ENCODE measurements at regions not wholly inside any gene's neighbourhood (a gene's known extent, or its start where the extent isn't known, plus 50 kb on each side); places are given as distances from the start of the nearest gene placed in this dataset.

- ChIA-PET CTCF (no interaction called here), POLR2A (no interaction called here)
- DNase-seq (ENCODE audit: extremely low spot score): no peak
- TF ChIP-seq ZNF384 (IDR thresholded peaks at IDR 0.05) (no peak), FOXM1 (IDR thresholded peaks at IDR 0.05; ENCODE audit: borderline replicate concordance) (no peak), LEF1 (IDR thresholded peaks at IDR 0.05; ENCODE audit: borderline replicate concordance) (no peak), L3MBTL2 (conservative IDR thresholded peaks at IDR 0.05) (no peak), SUZ12 (IDR thresholded peaks at IDR 0.05) (no peak), FOXK2 (IDR thresholded peaks at IDR 0.05) (no peak), PKNOX1 (IDR thresholded peaks at IDR 0.05) (no peak), TARDBP (IDR thresholded peaks at IDR 0.05) (no peak), BHLHE40 (IDR thresholded peaks at IDR 0.05; ENCODE audit: borderline replicate concordance) (no peak), SP1 (IDR thresholded peaks at IDR 0.05) (no peak), HDGF (IDR thresholded peaks at IDR 0.05; ENCODE audit: borderline replicate concordance) (no peak), ELF4 (IDR thresholded peaks at IDR 0.05) (no peak), CTBP1 (IDR thresholded peaks at IDR 0.05; ENCODE audit: borderline replicate concordance) (no peak), ARNT (IDR thresholded peaks at IDR 0.05) (no peak), NFRKB (IDR thresholded peaks at IDR 0.05) (no peak), FOXA1 (IDR thresholded peaks at IDR 0.05) (no peak)
Observed at GRCh38 chr4:121246698-121247097, 82.6 kb upstream of the TNIP3 start.

- no peak for TF ChIP-seq SUZ12 (IDR thresholded peaks at IDR 0.05)
- TF ChIP-seq CTBP1 (IDR thresholded peaks at IDR 0.05; ENCODE audit: borderline replicate concordance): no peak
- ChIA-PET POLR2A (no interaction called here), CTCF (no interaction called here)
- no peak for DNase-seq (ENCODE audit: extremely low spot score)
Observed at GRCh38 chr4:121243485-121243884, 79.4 kb upstream of the TNIP3 start.

- DNase-seq (ENCODE audit: extremely low spot score): no peak
- CTCF ChIA-PET: no interaction called here
- TF ChIP-seq FOXM1 (IDR thresholded peaks at IDR 0.05; ENCODE audit: borderline replicate concordance) (no peak), NFRKB (IDR thresholded peaks at IDR 0.05) (no peak), PKNOX1 (IDR thresholded peaks at IDR 0.05) (no peak), SUZ12 (IDR thresholded peaks at IDR 0.05) (no peak), HDGF (IDR thresholded peaks at IDR 0.05; ENCODE audit: borderline replicate concordance) (no peak)
- POLR2A ChIA-PET: no interaction called here
Observed at GRCh38 chr4:121242188-121242750, 78.1 kb upstream of the TNIP3 start.

- TF ChIP-seq FOXK2 (IDR thresholded peaks at IDR 0.05): no peak
- no peak for TF ChIP-seq SP1 (IDR thresholded peaks at IDR 0.05)
- no peak for TF ChIP-seq TARDBP (IDR thresholded peaks at IDR 0.05)
- no peak for TF ChIP-seq HDGF (IDR thresholded peaks at IDR 0.05; ENCODE audit: borderline replicate concordance)
- no peak for TF ChIP-seq LEF1 (IDR thresholded peaks at IDR 0.05; ENCODE audit: borderline replicate concordance)
- TF ChIP-seq ELF4 (IDR thresholded peaks at IDR 0.05): no peak
- no peak for TF ChIP-seq L3MBTL2 (conservative IDR thresholded peaks at IDR 0.05)
- TF ChIP-seq FOXA1 (IDR thresholded peaks at IDR 0.05): no peak
- TF ChIP-seq PKNOX1 (IDR thresholded peaks at IDR 0.05): no peak
- TF ChIP-seq ZNF384 (IDR thresholded peaks at IDR 0.05): no peak
- no peak for TF ChIP-seq SUZ12 (IDR thresholded peaks at IDR 0.05)
- no peak for TF ChIP-seq ARNT (IDR thresholded peaks at IDR 0.05)
- no peak for TF ChIP-seq CTBP1 (IDR thresholded peaks at IDR 0.05; ENCODE audit: borderline replicate concordance)
- no peak for TF ChIP-seq FOXM1 (IDR thresholded peaks at IDR 0.05; ENCODE audit: borderline replicate concordance)
- no peak for TF ChIP-seq NFRKB (IDR thresholded peaks at IDR 0.05)
- no peak for TF ChIP-seq BHLHE40 (IDR thresholded peaks at IDR 0.05; ENCODE audit: borderline replicate concordance)
- no peak for DNase-seq (ENCODE audit: extremely low spot score)
- POLR2A ChIA-PET: no interaction called here
- CTCF ChIA-PET: no interaction called here
Observed at GRCh38 chr4:121239951-121240350, 75.8 kb upstream of the TNIP3 start.

- no peak for DNase-seq (ENCODE audit: extremely low spot score)
- CTCF ChIA-PET: no interaction called here
- TF ChIP-seq SUZ12 (IDR thresholded peaks at IDR 0.05) (no peak), TARDBP (IDR thresholded peaks at IDR 0.05) (no peak), ARNT (IDR thresholded peaks at IDR 0.05) (no peak), ZNF384 (IDR thresholded peaks at IDR 0.05) (no peak), CTBP1 (IDR thresholded peaks at IDR 0.05; ENCODE audit: borderline replicate concordance) (no peak), L3MBTL2 (conservative IDR thresholded peaks at IDR 0.05) (no peak), FOXK2 (IDR thresholded peaks at IDR 0.05) (no peak)
- POLR2A ChIA-PET: no interaction called here
Observed at GRCh38 chr4:121238461-121238860, 74.3 kb upstream of the TNIP3 start.

GRCh38 chr4:121237069-121237399 is 72.9 kb upstream of the TNIP3 start:
- TF ChIP-seq NFRKB (IDR thresholded peaks at IDR 0.05) (no peak), ELF4 (IDR thresholded peaks at IDR 0.05) (no peak)
- ChIA-PET CTCF (interaction anchor here (0.5 kb wide), 1 partner anchor 18 kb away, joined by 4 read pairs; no protein-coding TSS in a partner anchor), POLR2A (no interaction called here)
- no peak for DNase-seq (ENCODE audit: extremely low spot score)

- POLR2A ChIA-PET: no interaction called here
Observed at GRCh38 chr4:121236353-121237068, 72.4 kb upstream of the TNIP3 start.

More at GRCh38 chr4:121236353-121237068, 72.4 kb upstream of the TNIP3 start:
- TF ChIP-seq ZNF384 (IDR thresholded peaks at IDR 0.05): no peak
- no peak for TF ChIP-seq ELF4 (IDR thresholded peaks at IDR 0.05)
- no peak for TF ChIP-seq NFRKB (IDR thresholded peaks at IDR 0.05)
- TF ChIP-seq L3MBTL2 (conservative IDR thresholded peaks at IDR 0.05): no peak
- TF ChIP-seq SUZ12 (IDR thresholded peaks at IDR 0.05): no peak
- CTCF ChIA-PET: no interaction called here
- no peak for DNase-seq (ENCODE audit: extremely low spot score)

All from HEK293T (cell line).